B cell (primary cell): ENCODE measurements at regions not wholly inside any gene's neighbourhood (a gene's known extent, or its start where the extent isn't known, plus 50 kb on each side); places are given as distances from the start of the nearest gene placed in this dataset.

Experiments
- CTCF ChIP-seq: fragments of 200-600 bp; IDR thresholded peaks from one replicate; pipeline ENCODE4 v1.8.0; 2022; ENCODE audit warnings: antibody characterized with exemption, mild to moderate bottlenecking
- EZH2 ChIP-seq: IDR thresholded peaks from 2 replicates; pipeline ENCODE4 v1.6.1; 2012; ENCODE audit warnings: borderline replicate concordance, low read depth, mild to moderate bottlenecking, moderate library complexity, low read length; ENCODE audit not compliant: insufficient read depth, poor library complexity, severe bottlenecking

DNA sequence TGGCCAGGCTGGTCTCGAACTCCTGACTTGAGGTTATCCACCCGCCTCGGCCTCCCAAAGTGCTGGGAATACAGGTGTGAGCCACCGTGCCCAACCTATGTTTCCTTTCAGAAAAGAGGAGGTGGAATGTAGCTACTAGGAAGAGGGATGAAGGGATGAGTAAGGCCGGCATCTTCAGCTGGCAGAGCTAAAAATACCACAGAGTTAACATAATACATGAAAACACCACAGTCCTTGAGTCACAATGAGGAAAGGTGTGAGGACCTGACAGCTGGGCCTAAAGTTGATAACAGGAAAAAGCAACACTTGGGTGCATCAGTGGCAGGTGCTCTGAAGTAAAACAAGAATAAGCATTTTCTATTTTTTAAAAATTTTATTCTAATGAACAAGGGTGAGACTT is 392.2 kb downstream of the DIPK2A start:
- TF ChIP-seq CTCF, result no peak
- no peak for TF ChIP-seq EZH2
